Omental fat pad (tissue), 3 donors: ENCODE measurements at regions not wholly inside any gene's neighbourhood (a gene's known extent, or its start where the extent isn't known, plus 50 kb on each side); places are given as distances from the start of the nearest gene placed in this dataset.

Source experiments
- ATAC-seq: fragments of 150-250 bp; one replicate; pipeline ENCODE4 v1.9.1; 2016; ENCODE audit warnings: mild to moderate bottlenecking, moderate library complexity; ENCODE audit not compliant: low FRiP score
- DNase-seq: peaks from one replicate; pipeline ENCODE4 v3.0.0-alpha.2; 2019; ENCODE audit warnings: low spot score
- CTCF ChIP-seq, 3 donors: fragments of 450-650 bp; IDR thresholded peaks; one replicate each; pipeline ENCODE4 v1.5.1; 2016 to 2017; ENCODE audit warnings: antibody characterized with exemption in 3 of 3, mild to moderate bottlenecking in 3 of 3, moderate library complexity in 2 of 3

DNA sequence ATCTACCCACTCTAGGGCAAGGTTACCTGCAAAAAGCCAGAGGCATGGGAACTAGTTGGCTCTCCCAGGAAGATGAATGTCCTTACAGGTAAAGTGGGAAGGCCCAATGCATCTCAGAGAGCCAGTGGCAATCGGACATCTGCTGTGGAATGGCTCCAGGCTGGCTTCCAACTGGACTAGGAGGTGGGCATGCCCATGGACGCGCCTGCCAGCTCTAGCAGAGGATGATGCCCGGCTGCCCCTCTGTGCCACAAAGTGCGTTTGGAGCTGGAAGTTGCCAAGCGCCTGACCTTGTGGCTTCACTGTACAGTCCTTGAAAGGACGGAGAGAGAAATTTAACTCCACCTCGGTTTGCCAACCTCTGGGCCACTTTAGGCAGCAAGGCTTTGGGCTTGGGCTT, 84.4 kb downstream of the NR2F2 start:
- ATAC-seq: no peak
- no peak for TF ChIP-seq CTCF (IDR thresholded peaks at IDR 0.05)

DNA sequence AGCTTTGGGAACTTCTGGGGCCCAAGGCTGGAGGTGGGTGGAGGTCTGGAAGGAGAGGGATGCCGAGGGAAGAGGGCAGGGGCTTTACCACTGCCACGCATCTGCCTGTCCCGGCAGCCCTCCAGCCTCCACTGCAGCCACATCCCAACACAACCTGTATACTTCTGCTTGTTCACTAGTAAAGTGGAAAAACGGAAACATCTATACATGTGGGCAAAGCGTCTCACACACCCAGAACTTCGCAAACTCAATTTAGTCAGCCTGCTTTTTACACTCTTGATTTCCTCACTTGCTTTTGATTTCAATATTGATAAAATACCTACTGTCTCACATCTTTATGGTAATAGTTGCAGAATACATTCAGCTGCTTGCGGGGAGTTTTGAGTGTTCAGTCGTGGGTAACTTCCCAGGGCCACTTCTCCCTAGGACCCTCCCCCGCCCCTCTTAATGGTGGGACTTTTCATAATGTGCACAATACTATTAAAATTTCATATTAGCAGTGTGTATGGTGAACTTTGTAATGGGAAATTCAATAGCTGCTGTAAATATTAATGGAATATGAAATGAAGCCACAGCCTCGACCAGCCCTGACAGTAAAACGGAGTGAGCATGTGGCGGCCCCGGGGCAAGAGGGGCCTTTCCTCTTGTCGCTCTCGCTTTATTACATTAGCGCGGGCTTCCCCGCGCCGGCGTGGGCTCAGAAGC, 85.2 kb downstream of the NR2F2 start:
- no peak for TF ChIP-seq CTCF (IDR thresholded peaks at IDR 0.05)
- no peak for ATAC-seq
- no peak for DNase-seq

More for the DNA sequence above, 84.4 kb downstream of the NR2F2 start:
- DNase-seq: no peak

GRCh38 chr15:96416218-96416933, 85.9 kb downstream of the NR2F2 start:
- DNase-seq (no peak), ATAC-seq (peak; percentile 42)
- no peak for TF ChIP-seq CTCF (IDR thresholded peaks at IDR 0.05)

GRCh38 chr15:96416934-96417759, 86.6 kb downstream of the NR2F2 start:
- DNase-seq: no peak
- peak; percentile 64 for ATAC-seq

DNA sequence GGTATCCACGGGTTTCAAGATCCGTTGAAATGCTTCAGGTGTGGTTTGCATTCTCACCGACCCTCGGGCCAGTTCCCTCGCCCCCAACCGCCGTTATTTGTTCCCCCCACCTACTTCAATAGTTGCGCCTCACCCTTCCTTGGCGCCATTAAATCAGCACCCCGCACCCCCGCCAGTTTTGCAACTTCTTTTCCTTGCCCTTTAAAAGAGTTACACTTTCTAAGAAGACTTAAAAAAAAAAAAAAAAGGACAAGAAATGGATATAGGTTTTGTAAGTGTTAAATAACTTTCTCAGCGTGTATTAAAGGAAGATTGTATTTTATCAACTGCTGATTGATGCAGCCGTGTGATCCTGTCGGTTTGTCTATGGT, 87.2 kb downstream of the NR2F2 start:
- no peak for TF ChIP-seq CTCF (IDR thresholded peaks at IDR 0.05)
- ATAC-seq: no peak
- DNase-seq: no peak

More at GRCh38 chr15:96416934-96417759, 86.6 kb downstream of the NR2F2 start:
- no peak for TF ChIP-seq CTCF (IDR thresholded peaks at IDR 0.05)

DNA sequence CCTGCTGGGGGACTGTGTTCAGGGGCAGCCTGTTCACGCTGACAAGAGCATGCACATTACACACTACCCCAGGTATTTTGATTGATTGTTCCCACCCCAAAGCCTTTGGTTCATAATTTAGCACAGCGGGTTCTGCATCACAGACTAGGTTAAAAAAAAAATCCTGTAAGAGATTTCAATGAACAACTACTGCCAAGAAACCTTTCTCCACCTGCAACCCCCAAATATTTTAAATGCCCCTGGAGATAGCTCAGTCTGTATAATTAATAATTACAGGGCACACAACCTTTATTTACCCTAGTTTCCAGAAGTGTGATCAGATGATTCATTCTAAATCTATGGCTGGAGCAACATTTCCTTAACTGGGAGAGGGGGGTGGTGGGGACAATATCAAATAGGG, 87.6 kb downstream of the NR2F2 start:
- ATAC-seq (no peak), DNase-seq (no peak)
- no peak for TF ChIP-seq CTCF (IDR thresholded peaks at IDR 0.05)
